Choroid plexus epithelial cell (primary cell): ENCODE measurements at regions not wholly inside any gene's neighbourhood (a gene's known extent, or its start where the extent isn't known, plus 50 kb on each side); places are given as distances from the start of the nearest gene placed in this dataset.

Source experiments
- DNase-seq: peaks from one replicate; pipeline ENCODE4 v3.0.0-alpha.2; 2010; ENCODE audit warnings: low read depth
- H3K4me3 ChIP-seq: 2 replicates; pipeline ENCODE4 v1.5.1; 2011; ENCODE audit warnings: low read depth, mild to moderate bottlenecking, control low read depth, low read length, moderate library complexity
- CTCF ChIP-seq: conservative IDR thresholded peaks from 2 replicates; pipeline ENCODE4 v1.5.1; 2011; ENCODE audit warnings: low read depth, mild to moderate bottlenecking, control low read depth, inconsistent platforms, low read length, moderate library complexity

GRCh38 chr9:1658661-1659362 is 356.3 kb upstream of the SMARCA2 start:
- DNase-seq, result no peak
- TF ChIP-seq CTCF, result no peak
- no peak overlapping the region for H3K4me3 ChIP-seq

GRCh38 chr9:1659363-1659690 is 355.8 kb upstream of the SMARCA2 start:
- no peak for DNase-seq
- H3K4me3 ChIP-seq, result no peak overlapping the region
- no peak for TF ChIP-seq CTCF

- TF ChIP-seq CTCF, result no peak
- DNase-seq, result no peak
- no peak overlapping the region for H3K4me3 ChIP-seq
Observed at GRCh38 chr9:1668441-1668840, 346.7 kb upstream of the SMARCA2 start.

DNA sequence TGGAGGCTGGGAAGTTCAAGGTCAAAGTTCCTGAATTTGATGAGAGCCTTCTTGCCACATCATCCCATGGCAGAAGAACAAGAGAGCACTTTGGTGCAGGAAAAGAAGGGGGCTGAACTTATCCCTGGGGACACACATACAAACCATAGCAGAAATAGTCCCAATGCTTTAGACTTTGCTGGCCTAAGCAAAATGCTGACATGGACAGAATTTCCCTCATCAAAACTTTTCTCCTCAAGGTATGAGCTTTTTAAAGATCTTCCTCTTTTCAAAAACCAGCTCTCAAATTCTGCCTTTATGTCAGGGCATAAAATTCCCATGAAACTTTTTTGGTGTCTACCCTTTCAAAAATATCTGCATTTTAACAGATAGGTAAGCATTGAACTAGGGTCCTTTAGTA is 341.8 kb upstream of the SMARCA2 start:
- DNase-seq, result no peak
- TF ChIP-seq CTCF, result no peak
- H3K4me3 ChIP-seq, result no peak overlapping the region

- TF ChIP-seq CTCF, result no peak
- no peak for DNase-seq
- H3K4me3 ChIP-seq, result no peak overlapping the region
Observed at GRCh38 chr9:1676771-1677170, 338.4 kb upstream of the SMARCA2 start.

GRCh38 chr9:1683951-1684350 is 331.2 kb upstream of the SMARCA2 start:
- DNase-seq, result no peak
- H3K4me3 ChIP-seq, result no peak overlapping the region
- TF ChIP-seq CTCF, result no peak

GRCh38 chr9:1698991-1699390 is 316.2 kb upstream of the SMARCA2 start:
- no peak for TF ChIP-seq CTCF
- no peak for DNase-seq
- H3K4me3 ChIP-seq, result no peak overlapping the region
